Neutrophil (primary cell): ENCODE measurements at regions not wholly inside any gene's neighbourhood (a gene's known extent, or its start where the extent isn't known, plus 50 kb on each side); places are given as distances from the start of the nearest gene placed in this dataset.

ENCODE experiments used
- H3K27ac ChIP-seq: fragments of 200-600 bp; sonication (generic); 2 replicates; pipeline ENCODE4 v1.5.1; 2016; ENCODE audit warnings: mild to moderate bottlenecking, moderate library complexity
- H3K27me3 ChIP-seq: fragments of 200-600 bp; sonication (generic); 2 replicates; pipeline ENCODE4 v1.6.0; 2016; ENCODE audit warnings: mild to moderate bottlenecking
- H3K36me3 ChIP-seq: fragments of 200-600 bp; sonication (generic); 2 replicates; pipeline ENCODE4 v1.5.1; 2017
- H3K4me1 ChIP-seq, 2 experiments: fragments of 200-600 bp in 1 of 2; sonication (generic) in 1 of 2; 1 replicate in 1 of 2; 2 replicates in 1 of 2; pipeline versions ENCODE4 v1.5.1 to v1.6.1; 2013 to 2016; ENCODE audit warnings: low read depth in 1 of 2, low read length in 1 of 2, mild to moderate bottlenecking in 1 of 2, moderate library complexity in 1 of 2; ENCODE audit not compliant: control insufficient read depth in 1 of 2, insufficient read depth in 1 of 2
- H3K4me3 ChIP-seq, 2 experiments: fragments of 200-600 bp in 1 of 2; sonication (generic) in 1 of 2; 1 replicate in 1 of 2; 2 replicates in 1 of 2; pipeline ENCODE4 v1.5.1; 2013 to 2016; ENCODE audit warnings: low read depth in 1 of 2, low read length in 1 of 2, mild to moderate bottlenecking in 1 of 2, moderate library complexity in 1 of 2
- H3K9me3 ChIP-seq: fragments of 200-600 bp; sonication (generic); 2 replicates; pipeline ENCODE4 v1.5.1; 2016
- TF ChIP-seq, protein P1 (sequence below): fragments of 200-600 bp; sonication (generic); IDR thresholded peaks from 2 replicates; pipeline ENCODE4 v1.5.1; 2016; ENCODE audit warnings: antibody characterized with exemption

DNA sequence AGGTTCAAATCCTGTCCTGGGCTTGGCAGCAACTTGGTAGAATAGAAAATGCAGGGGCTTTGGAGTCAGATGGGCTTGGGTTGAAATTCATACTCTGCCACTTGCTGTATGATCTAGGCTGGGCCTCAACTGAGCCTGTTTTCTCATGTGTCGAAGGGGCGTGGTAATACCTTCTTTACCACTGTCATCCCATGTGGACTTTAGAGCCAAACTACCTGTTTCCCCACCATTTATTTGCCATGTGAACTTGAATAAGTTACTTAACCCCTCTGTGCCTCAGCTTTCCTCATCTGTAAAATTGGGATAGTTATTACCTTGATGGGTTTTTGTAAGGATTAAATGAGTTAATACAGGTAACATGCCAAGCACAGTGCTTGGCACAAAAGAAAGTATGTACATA, 106.0 kb downstream of the COPRS start:
- Histone ChIP-seq H3K27ac (no peak overlapping the region), H3K36me3 (no peaks in the 10 kb centered on the region), H3K9me3 (no peaks in the 10 kb centered on the region), H3K27me3 (no peaks in the 10 kb centered on the region), H3K4me1 (no peaks in the 10 kb centered on the region), H3K4me3 (no peak overlapping the region)
- TF ChIP-seq, protein P1, sequence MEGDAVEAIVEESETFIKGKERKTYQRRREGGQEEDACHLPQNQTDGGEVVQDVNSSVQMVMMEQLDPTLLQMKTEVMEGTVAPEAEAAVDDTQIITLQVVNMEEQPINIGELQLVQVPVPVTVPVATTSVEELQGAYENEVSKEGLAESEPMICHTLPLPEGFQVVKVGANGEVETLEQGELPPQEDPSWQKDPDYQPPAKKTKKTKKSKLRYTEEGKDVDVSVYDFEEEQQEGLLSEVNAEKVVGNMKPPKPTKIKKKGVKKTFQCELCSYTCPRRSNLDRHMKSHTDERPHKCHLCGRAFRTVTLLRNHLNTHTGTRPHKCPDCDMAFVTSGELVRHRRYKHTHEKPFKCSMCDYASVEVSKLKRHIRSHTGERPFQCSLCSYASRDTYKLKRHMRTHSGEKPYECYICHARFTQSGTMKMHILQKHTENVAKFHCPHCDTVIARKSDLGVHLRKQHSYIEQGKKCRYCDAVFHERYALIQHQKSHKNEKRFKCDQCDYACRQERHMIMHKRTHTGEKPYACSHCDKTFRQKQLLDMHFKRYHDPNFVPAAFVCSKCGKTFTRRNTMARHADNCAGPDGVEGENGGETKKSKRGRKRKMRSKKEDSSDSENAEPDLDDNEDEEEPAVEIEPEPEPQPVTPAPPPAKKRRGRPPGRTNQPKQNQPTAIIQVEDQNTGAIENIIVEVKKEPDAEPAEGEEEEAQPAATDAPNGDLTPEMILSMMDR = no peak

DNA sequence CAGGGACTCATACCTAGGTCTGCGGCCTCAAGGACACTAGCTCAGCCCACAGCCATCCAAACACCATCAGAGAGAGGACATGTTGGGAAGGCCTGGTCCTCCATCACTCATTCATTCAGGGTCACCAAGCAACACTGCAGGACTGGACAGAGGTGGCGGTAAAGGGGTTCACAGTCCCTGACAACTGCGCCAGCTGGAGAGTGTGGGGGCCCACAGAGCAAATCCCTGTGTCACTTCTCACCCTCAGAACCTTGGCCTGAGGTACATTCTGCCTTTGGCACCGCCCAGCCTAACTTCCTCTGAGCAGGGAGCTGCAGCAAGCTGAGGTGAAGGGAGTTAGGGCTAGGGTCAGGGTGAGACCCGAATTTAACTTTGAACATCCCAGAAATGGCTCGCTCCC, 106.5 kb downstream of the COPRS start:
- Histone ChIP-seq H3K4me3 (no peak overlapping the region), H3K9me3 (no peaks in the 10 kb centered on the region), H3K27ac (no peak overlapping the region), H3K27me3 (no peaks in the 10 kb centered on the region), H3K36me3 (no peaks in the 10 kb centered on the region), H3K4me1 (no peaks in the 10 kb centered on the region)
- TF ChIP-seq, protein P1 = no peak

DNA sequence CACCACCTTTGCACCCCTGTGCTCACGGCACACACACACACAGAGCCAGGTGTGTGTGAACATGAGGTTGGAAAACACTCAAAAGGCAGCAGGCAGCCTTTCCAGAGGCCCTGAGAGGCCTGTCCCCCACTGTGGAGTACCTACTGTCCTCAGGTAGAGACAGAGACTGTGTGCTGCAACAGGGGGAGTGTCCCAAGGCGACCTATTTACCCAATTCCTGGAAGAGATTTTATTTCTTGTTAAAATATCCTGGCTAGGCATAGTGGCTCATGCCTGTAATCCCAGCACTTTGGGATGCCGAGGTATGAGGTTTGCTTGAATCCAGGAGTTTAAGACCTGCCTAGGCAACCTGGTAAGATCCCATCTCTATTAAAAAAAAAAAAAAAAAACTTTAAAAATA, 108.5 kb downstream of the COPRS start:
- H3K4me3 ChIP-seq = no peak overlapping the region
- H3K27me3 ChIP-seq = no peaks in the 10 kb centered on the region
- no peaks in the 10 kb centered on the region for H3K36me3 ChIP-seq
- no peak overlapping the region for H3K27ac ChIP-seq
- H3K9me3 ChIP-seq = no peaks in the 10 kb centered on the region
- peaks cover 4 to 6% of the 10 kb centered on the region in 2 experiments for H3K4me1 ChIP-seq
- TF ChIP-seq, protein P1 = no peak

DNA sequence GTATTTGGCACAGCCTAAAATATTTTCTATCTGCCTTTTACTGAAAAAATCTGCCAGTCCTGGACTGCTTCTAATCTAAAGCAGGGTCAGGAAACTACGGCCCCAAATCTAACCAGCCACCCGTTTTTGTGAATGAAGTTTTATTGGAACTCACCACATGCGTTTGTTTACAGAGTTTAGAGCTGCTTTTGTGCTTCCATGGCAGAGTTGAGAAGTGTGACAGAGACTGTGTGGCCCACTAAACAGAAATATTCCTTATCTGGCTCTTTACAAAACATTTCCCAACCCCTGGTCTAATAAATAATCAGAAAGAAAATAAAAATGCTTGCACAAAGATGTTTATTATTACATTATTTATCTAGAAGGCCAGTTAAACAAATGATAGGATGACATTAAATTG, 110.2 kb downstream of the COPRS start:
- H3K9me3 ChIP-seq = no peaks in the 10 kb centered on the region
- TF ChIP-seq, protein P1 = no peak
- H3K27ac ChIP-seq = no peak overlapping the region
- no peaks in the 10 kb centered on the region for H3K27me3 ChIP-seq
- peaks cover 7 to 10% of the 10 kb centered on the region in 2 experiments for H3K4me1 ChIP-seq
- no peak overlapping the region for H3K4me3 ChIP-seq
- no peaks in the 10 kb centered on the region for H3K36me3 ChIP-seq

DNA sequence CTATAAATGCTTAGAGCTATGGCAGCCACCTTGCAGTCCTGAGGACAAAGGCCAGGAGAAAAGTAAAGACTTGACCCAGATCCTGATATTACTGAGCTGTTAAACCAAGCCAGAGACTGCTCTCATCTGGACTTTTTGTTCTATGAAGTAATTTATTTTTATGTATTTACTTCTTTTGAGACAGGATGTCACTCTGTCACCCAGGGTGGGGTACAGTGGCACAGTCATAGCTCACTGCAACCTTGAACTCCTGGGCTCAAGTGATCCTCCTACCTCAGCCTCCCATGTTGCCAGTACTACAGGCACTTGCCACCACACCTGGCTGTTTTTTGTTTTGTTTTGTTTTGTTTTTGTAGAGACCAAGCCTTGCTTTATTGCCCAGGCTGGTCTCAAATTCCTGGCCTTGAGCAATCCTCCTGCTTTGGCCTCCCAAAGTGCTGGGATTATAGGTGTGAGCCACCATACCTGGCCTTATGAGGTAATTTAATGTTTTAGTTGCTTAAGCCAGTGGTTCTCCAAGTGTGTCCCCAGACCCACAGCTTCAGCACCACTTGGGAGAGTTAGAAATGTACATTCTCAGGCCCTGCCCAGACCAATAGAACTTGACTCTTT, 112.1 kb downstream of the COPRS start:
- H3K4me3 ChIP-seq = no peak overlapping the region
- H3K36me3 ChIP-seq = no peaks in the 10 kb centered on the region
- peaks cover 7 to 10% of the 10 kb centered on the region in 2 experiments for H3K4me1 ChIP-seq
- no peaks in the 10 kb centered on the region for H3K27me3 ChIP-seq
- H3K9me3 ChIP-seq = no peaks in the 10 kb centered on the region
- no peak overlapping the region for H3K27ac ChIP-seq
- TF ChIP-seq, protein P1 = no peak
